ENCODE measurements at regions not wholly inside any gene's neighbourhood (a gene's known extent, or its start where the extent isn't known, plus 50 kb on each side); places are given as distances from the start of the nearest gene placed in this dataset.
"Not testable (repeated sequence)": the region's sequence is repeated elsewhere in the genome, so short reads cannot be mapped to it uniquely, and the experiment has no call there.

GRCh38 chr1:172717722-172718465 lies 59.0 kb downstream of the FASLG start:
- DNase-seq: no peak

DNA sequence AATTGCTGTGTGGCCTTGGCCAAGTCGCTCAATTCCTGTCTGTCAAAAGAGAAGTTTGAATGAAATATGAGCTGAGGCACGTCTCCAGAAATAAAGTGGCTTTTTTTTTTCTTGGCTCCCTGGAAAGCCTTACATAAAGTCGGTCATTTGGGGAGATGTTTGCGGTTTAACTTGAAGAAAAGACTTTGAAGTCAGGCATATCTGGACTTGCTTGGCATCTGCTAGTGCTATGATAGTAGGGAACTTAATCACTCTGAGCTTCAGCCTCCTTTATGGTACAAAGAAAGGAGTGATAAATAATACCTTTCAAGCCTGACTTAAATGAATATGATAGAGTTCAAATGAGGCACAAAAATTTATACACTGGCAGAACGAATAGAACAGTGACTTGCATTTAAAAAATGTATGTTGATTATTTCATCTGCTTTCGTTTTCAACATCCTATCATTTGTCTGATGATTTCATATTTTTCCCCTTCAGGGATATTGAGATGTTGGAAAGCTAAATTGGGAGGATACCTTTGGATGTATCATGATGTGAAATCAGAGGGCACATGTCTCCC lies 60.2 kb downstream of the FASLG start:
- no peak for DNase-seq

DNA sequence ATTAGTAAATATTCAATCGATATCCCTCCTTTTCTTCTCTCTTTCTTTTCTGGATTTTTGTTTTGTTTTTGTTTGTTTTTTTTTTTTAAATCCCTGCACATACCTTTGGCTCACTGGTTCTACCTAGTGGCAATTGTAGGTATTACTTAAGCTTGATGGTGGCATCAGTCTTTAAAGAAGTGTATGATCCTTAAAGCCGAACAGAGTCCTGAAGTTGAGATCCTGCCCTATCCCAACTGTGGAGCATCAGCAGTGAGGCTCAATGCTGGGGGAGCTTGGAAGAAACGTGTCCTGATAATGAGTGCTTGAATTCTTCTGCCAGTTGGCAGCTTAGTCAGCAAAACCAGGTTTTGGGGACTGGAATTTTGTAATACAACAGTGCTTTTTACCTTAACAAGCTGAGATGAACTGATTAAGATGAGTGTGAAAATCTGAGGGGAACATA lies 60.8 kb downstream of the FASLG start:
- DNase-seq: no peak

GRCh38 chr1:172720339-172720738 lies 61.4 kb downstream of the FASLG start:
- DNase-seq: no peak

DNA sequence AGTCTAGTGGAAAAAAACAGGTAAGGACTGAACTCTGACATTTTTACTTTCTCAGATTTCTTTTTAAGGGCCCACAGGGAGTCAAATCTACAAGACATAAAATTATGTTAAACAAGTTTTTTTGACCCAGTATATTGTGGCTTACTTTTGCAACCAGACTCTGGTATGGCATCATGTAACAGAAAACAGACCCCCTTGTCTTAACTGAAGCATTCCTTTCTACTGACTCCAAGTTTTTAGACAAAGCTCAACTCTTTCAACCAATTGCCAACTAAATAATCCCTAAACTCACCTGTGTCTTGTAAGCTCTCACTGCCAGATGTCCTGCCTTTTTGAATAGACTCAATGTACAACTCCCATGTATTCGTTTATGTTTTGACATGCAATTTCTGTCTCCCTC lies 64.3 kb downstream of the FASLG start:
- no peak for DNase-seq

- no peak for DNase-seq
Observed at GRCh38 chr1:172724232-172724631, 65.3 kb downstream of the FASLG start.

GRCh38 chr1:172724765-172725613 lies 66.1 kb downstream of the FASLG start:
- DNase-seq: no peak

GRCh38 chr1:172726740-172727139 lies 67.8 kb downstream of the FASLG start:
- DNase-seq: no peak

- no peak for DNase-seq
Observed at GRCh38 chr1:172727275-172727857, 68.5 kb downstream of the FASLG start.

- peak; percentile 11 for DNase-seq
Observed at GRCh38 chr1:172727956-172728603, 69.2 kb downstream of the FASLG start.

- not testable (repeated sequence) for DNase-seq
Observed at GRCh38 chr1:172728705-172729104, 69.8 kb downstream of the FASLG start.

DNA sequence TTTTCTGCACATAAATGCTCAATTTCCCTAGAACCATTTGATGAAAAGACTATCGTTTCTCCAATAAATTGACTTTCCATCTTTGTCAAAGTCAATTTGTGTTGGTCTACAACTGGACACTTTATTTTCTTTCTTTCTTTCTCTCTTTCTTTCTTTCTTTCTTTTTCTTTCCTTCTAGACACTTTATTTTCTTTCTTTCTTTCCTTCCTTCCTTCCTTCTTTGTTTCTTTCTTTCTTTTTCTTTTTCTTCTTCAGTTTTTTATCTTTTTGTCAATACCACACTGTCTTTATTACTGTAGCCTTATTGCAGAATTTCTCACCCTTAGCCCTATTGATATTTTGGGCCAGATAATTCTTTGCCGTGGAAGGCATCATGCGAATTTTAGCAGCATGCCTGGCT lies 73.5 kb downstream of the FASLG start:
- no peak for DNase-seq

- DNase-seq: no peak
Observed at GRCh38 chr1:172733815-172734214, 74.9 kb downstream of the FASLG start.

DNA sequence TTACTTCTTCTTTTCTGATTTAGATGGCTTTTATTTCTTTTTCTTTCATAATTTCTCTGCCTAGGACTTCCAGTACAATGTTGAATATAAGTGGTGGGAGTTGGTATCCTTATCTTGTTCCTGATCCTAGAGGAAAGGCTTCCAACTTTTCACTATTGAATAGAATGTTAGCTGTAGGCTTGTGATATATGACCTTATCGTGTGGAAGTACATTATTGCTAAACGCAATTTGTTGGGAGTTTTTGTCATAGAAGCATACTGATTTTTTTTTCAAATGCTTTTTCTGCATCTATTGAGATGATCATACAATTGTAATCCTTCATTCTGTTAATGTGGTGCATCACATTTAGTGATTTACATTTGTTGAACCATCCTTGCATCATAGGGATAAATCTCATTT lies 79.5 kb downstream of the FASLG start:
- no peak for DNase-seq

- DNase-seq: peak; percentile 11
Observed at GRCh38 chr1:172742599-172743500, 83.9 kb downstream of the FASLG start.

GRCh38 chr1:172745014-172745413 lies 86.1 kb downstream of the FASLG start:
- DNase-seq: no peak

DNA sequence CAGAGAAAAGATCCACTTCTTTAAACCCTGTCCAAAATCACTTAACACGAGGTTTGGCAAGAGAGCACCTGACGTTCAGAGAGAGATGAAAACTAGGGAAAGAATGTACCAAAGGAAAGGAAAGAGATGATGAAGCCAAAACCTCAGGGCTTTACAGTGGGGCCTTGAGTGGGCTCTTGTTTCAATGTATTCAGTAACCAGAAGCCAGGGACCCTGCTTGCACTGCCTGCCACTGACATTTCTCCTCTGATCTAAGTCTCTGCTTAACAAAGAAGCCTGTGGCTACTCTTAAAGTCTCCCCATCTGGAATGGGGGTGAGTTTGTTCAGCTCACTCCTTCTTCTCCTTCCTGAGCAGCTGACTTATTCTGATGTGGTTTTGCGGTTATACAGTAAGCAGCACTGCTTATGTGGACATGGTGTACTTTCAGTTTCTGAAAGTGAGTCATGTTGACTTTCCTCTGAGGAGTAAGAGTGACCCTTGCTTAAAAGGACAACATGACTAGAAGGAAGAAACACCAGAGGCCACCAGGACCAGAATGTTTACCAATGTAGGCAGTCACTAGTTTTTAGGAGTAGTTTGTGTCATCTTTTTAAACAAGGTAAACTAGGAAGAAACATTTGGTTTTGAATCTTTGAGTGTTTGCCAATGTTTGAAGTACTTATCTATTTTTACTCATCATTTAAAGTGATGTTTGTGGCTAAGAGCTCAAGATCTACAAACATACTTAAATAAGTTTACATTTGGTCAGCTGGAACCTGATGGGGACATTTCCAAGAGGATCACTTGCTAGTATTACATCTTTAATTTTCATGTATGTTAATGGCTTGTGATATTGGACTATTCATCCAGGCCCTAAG lies 87.4 kb downstream of the FASLG start:
- no peak for DNase-seq

- no peak for DNase-seq
Observed at GRCh38 chr1:172748201-172748600, 89.3 kb downstream of the FASLG start.

DNA sequence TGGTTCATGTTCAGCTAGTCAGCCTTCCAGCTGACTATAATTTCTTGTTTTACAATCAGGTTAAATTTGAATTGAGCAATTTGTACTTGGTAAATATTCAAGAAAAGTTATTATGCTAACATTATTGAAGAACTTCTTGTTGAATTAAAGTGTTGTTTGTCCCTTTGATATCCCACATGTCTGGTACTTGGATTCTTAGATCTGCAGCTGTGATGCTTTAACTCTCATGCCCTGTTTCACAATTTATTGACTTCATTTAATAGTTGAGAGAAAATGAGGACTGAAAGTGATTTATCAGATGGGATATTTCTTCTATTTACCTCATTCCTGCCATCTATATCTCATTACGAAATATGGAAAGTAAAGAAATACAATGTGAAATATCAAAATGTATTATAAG lies 92.8 kb downstream of the FASLG start:
- DNase-seq: no peak

GRCh38 chr1:172753964-172754363 lies 95.1 kb downstream of the FASLG start:
- no peak for DNase-seq

DNA sequence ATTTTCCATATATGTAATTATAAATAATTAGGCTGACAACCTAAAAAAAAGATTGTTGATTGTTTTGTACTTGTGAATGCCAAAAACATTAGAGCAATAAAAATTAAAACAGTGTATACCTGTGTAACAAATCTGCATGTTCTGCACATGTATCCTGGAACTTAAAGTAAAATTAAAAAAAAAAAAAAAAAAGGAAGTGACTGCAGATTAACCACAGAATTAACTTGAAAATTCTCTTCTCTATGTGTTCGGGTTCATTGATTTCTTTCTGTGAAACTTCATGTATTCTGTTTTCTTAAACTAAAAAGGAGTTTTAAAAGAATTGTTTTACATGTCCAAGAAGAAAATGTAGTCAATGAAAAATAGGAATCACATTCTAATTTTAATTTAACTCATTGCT lies 95.7 kb downstream of the FASLG start:
- DNase-seq: no peak
